HEK293 (cell line): ENCODE measurements at regions not wholly inside any gene's neighbourhood (a gene's known extent, or its start where the extent isn't known, plus 50 kb on each side); places are given as distances from the start of the nearest gene placed in this dataset.

Experiments used
- GLI4 ChIP-seq: fragments of 450-650 bp; formaldehyde crosslinking; IDR thresholded peaks from 2 replicates; pipeline ENCODE4 v1.5.1; 2016; ENCODE audit warnings: missing biosample characterization, missing genetic modification characterization
- REPIN1 ChIP-seq: fragments of 450-650 bp; formaldehyde crosslinking; IDR thresholded peaks from 2 replicates; pipeline ENCODE4 v1.5.1; 2017; ENCODE audit warnings: missing biosample characterization, missing genetic modification characterization, low read depth
- ZNF221 ChIP-seq: fragments of 450-650 bp; formaldehyde crosslinking; IDR thresholded peaks from 2 replicates; pipeline ENCODE4 v1.5.1; 2017; ENCODE audit warnings: missing biosample characterization, missing genetic modification characterization, borderline replicate concordance
- ZNF274 ChIP-seq, 2 experiments: fragments of 200-500 bp in 1 of 2; fragments of 450-650 bp in 1 of 2; sonication (Bioruptor generic) in 1 of 2; formaldehyde crosslinking in 1 of 2; IDR thresholded peaks; 2 replicates each; pipeline versions ENCODE4 v1.5.1 to v1.6.1; 2014 to 2016; ENCODE audit warnings: borderline replicate concordance in 1 of 2, inconsistent platforms in 1 of 2, low read length in 1 of 2, missing biosample characterization in 1 of 2, missing genetic modification characterization in 1 of 2
- ZNF549 ChIP-seq: fragments of 450-650 bp; IDR thresholded peaks from 2 replicates; pipeline ENCODE4 v1.5.1; 2018; ENCODE audit warnings: missing biosample characterization, missing genetic modification characterization, mild to moderate bottlenecking, inconsistent platforms, moderate library complexity
- ZNF76 ChIP-seq: fragments of 450-650 bp; formaldehyde crosslinking; IDR thresholded peaks from 2 replicates; pipeline ENCODE4; 2016; ENCODE audit warnings: low read depth, missing biosample characterization, missing genetic modification characterization, borderline replicate concordance
- TF ChIP-seq, protein P1 (sequence below): fragments of 450-650 bp; formaldehyde crosslinking; IDR thresholded peaks from 2 replicates; pipeline ENCODE4 v1.5.1; 2016; ENCODE audit warnings: missing biosample characterization, missing genetic modification characterization
- TF ChIP-seq, protein P2 (sequence below): fragments of 450-650 bp; formaldehyde crosslinking; IDR thresholded peaks from 2 replicates; pipeline ENCODE4 v1.5.1; 2016; ENCODE audit warnings: missing biosample characterization, missing genetic modification characterization, borderline replicate concordance
- TF ChIP-seq, protein P3 (sequence below): fragments of 450-650 bp; IDR thresholded peaks from 2 replicates; pipeline ENCODE4 v1.5.1; 2018; ENCODE audit warnings: missing biosample characterization, mild to moderate bottlenecking, missing genetic modification characterization
- TF ChIP-seq, protein P4 (sequence below): fragments of 450-650 bp; formaldehyde crosslinking; IDR thresholded peaks from 2 replicates; pipeline ENCODE4 v1.5.1; 2017; ENCODE audit warnings: missing biosample characterization, missing genetic modification characterization

DNA sequence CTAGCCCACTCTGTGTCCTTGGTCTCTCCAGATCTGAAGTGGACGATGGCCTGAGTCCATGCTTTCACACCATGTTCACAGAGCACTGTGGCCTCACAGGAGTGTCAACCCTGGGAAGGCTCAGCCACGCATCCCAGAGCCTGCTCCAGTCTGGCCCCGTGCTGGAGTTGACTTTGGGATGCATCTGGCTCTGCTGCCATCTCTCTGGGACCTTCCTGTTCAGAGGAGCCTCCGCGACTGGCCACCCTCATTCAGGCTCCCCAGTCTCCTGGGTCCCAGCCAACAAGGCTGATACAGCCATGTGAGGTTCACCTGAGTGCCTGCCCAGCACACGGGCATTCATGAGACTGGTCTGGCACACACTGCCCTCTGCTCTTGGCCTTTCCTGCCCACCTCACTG, 199.7 kb upstream of the RAB6C start:
- TF ChIP-seq, protein P1, sequence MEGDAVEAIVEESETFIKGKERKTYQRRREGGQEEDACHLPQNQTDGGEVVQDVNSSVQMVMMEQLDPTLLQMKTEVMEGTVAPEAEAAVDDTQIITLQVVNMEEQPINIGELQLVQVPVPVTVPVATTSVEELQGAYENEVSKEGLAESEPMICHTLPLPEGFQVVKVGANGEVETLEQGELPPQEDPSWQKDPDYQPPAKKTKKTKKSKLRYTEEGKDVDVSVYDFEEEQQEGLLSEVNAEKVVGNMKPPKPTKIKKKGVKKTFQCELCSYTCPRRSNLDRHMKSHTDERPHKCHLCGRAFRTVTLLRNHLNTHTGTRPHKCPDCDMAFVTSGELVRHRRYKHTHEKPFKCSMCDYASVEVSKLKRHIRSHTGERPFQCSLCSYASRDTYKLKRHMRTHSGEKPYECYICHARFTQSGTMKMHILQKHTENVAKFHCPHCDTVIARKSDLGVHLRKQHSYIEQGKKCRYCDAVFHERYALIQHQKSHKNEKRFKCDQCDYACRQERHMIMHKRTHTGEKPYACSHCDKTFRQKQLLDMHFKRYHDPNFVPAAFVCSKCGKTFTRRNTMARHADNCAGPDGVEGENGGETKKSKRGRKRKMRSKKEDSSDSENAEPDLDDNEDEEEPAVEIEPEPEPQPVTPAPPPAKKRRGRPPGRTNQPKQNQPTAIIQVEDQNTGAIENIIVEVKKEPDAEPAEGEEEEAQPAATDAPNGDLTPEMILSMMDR (tag by site-specific recombination): no peak
- TF ChIP-seq ZNF76 (tag by site-specific recombination): no peak
- TF ChIP-seq, protein P2, sequence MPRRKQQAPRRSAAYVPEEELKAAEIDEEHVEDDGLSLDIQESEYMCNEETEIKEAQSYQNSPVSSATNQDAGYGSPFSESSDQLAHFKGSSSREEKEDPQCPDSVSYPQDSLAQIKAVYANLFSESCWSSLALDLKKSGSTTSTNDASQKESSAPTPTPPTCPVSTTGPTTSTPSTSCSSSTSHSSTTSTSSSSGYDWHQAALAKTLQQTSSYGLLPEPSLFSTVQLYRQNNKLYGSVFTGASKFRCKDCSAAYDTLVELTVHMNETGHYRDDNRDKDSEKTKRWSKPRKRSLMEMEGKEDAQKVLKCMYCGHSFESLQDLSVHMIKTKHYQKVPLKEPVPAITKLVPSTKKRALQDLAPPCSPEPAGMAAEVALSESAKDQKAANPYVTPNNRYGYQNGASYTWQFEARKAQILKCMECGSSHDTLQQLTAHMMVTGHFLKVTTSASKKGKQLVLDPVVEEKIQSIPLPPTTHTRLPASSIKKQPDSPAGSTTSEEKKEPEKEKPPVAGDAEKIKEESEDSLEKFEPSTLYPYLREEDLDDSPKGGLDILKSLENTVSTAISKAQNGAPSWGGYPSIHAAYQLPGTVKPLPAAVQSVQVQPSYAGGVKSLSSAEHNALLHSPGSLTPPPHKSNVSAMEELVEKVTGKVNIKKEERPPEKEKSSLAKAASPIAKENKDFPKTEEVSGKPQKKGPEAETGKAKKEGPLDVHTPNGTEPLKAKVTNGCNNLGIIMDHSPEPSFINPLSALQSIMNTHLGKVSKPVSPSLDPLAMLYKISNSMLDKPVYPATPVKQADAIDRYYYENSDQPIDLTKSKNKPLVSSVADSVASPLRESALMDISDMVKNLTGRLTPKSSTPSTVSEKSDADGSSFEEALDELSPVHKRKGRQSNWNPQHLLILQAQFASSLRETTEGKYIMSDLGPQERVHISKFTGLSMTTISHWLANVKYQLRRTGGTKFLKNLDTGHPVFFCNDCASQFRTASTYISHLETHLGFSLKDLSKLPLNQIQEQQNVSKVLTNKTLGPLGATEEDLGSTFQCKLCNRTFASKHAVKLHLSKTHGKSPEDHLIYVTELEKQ (tag by site-specific recombination): no peak
- no peak for TF ChIP-seq ZNF549 (tag by site-specific recombination)
- no peak for TF ChIP-seq GLI4 (tag by site-specific recombination)
- TF ChIP-seq, protein P3, sequence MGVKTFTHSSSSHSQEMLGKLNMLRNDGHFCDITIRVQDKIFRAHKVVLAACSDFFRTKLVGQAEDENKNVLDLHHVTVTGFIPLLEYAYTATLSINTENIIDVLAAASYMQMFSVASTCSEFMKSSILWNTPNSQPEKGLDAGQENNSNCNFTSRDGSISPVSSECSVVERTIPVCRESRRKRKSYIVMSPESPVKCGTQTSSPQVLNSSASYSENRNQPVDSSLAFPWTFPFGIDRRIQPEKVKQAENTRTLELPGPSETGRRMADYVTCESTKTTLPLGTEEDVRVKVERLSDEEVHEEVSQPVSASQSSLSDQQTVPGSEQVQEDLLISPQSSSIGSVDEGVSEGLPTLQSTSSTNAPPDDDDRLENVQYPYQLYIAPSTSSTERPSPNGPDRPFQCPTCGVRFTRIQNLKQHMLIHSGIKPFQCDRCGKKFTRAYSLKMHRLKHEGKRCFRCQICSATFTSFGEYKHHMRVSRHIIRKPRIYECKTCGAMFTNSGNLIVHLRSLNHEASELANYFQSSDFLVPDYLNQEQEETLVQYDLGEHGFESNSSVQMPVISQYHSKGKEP (tag by site-specific recombination): no peak
- TF ChIP-seq, protein P4, sequence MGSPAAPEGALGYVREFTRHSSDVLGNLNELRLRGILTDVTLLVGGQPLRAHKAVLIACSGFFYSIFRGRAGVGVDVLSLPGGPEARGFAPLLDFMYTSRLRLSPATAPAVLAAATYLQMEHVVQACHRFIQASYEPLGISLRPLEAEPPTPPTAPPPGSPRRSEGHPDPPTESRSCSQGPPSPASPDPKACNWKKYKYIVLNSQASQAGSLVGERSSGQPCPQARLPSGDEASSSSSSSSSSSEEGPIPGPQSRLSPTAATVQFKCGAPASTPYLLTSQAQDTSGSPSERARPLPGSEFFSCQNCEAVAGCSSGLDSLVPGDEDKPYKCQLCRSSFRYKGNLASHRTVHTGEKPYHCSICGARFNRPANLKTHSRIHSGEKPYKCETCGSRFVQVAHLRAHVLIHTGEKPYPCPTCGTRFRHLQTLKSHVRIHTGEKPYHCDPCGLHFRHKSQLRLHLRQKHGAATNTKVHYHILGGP (tag by site-specific recombination): no peak
- TF ChIP-seq ZNF274 (IDR thresholded peaks at IDR 0.05; ENCODE audit: low read length): no peak
- TF ChIP-seq ZNF274 (tag by site-specific recombination; IDR thresholded peaks at IDR 0.05; ENCODE audit: borderline replicate concordance): no peak
- no peak for TF ChIP-seq ZNF221 (tag by site-specific recombination)
- no peak for TF ChIP-seq REPIN1 (tag by site-specific recombination)
